ENCODE measurements at regions not wholly inside any gene's neighbourhood (a gene's known extent, or its start where the extent isn't known, plus 50 kb on each side); places are given as distances from the start of the nearest gene placed in this dataset.
A peak's percentile ranks its signal among the peaks of the same experiment; 100 is the strongest.

DNA sequence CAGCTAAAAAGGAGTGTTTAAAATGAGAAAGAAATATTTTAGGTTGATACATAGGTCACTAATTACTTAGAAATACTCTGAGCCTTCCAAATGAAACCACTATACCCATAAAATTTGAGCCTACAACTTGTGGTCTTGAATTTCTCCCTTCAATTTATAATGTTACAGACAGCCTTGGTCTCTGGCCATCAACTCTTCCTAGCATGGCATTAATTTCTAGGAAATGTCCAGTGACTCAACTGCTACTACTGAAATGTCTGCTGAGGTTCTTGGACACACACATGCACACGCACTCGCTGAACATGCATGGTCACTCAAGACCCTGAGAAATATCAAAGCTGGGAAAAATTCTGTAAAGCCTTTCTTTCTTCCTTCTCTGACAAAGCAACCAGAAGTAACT, 61.1 kb upstream of the SAMSN1 start:
- TF ChIP-seq, protein P1, sequence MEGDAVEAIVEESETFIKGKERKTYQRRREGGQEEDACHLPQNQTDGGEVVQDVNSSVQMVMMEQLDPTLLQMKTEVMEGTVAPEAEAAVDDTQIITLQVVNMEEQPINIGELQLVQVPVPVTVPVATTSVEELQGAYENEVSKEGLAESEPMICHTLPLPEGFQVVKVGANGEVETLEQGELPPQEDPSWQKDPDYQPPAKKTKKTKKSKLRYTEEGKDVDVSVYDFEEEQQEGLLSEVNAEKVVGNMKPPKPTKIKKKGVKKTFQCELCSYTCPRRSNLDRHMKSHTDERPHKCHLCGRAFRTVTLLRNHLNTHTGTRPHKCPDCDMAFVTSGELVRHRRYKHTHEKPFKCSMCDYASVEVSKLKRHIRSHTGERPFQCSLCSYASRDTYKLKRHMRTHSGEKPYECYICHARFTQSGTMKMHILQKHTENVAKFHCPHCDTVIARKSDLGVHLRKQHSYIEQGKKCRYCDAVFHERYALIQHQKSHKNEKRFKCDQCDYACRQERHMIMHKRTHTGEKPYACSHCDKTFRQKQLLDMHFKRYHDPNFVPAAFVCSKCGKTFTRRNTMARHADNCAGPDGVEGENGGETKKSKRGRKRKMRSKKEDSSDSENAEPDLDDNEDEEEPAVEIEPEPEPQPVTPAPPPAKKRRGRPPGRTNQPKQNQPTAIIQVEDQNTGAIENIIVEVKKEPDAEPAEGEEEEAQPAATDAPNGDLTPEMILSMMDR (IDR thresholded peaks at IDR 0.05; ENCODE audit: poor library complexity): no peak
- TF ChIP-seq EZH2 (IDR thresholded peaks at IDR 0.05; ENCODE audit: borderline replicate concordance) (no peak), EZH2phosphoT487 (IDR thresholded peaks at IDR 0.05; ENCODE audit: low read depth, severe bottlenecking, unreplicated experiment) (no peak)
- 97% methylated on average over 2 of the region's 2 CpGs for whole genome bisulfite sequencing (ENCODE audit: low lambda C conversion rate, missing lambda C conversion rate)
- no peaks in the 10 kb centered on the region for H4K20me1 ChIP-seq (ENCODE audit: insufficient read depth, poor library complexity, severe bottlenecking)
- H3K4me1 ChIP-seq (ENCODE audit: insufficient read depth): no peaks in the 10 kb centered on the region
- no peak overlapping the region for H3K4me3 ChIP-seq
- H3K9me3 ChIP-seq (ENCODE audit: low read depth): no peaks in the 10 kb centered on the region
- DNase-seq (ENCODE audit: low spot score): no peak
- no peaks in the 10 kb centered on the region for H3K9me2 ChIP-seq (replicated peaks; ENCODE audit: insufficient read depth)
- no peak overlapping the region for H3K4me2 ChIP-seq
- no peak overlapping the region for H3K27ac ChIP-seq
- no peak overlapping the region for H2AFZ ChIP-seq
- H3K79me2 ChIP-seq: no peaks in the 10 kb centered on the region
- no peaks in the 10 kb centered on the region for H3K36me3 ChIP-seq (replicated peaks; ENCODE audit: insufficient read depth, low read depth)
- no peaks in the 10 kb centered on the region for H3K27me3 ChIP-seq

DNA sequence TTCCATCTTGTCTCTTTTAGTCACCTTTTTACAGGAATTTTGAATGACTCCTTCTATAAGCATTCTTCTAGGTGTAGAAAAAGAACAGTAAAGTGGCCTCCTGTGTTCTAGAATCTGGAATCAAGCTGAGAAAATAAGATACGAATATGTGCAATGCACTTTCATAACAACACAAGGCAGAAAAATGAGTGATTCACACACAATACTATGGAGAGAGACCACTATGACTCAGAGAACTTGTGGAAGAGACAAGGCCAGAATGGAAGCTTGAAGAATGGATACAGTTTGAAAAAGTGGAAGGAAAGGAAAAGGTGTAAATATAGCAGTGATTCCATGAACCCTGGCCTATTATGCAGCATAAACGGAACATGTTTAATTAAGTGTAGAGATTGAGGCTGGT, 57.1 kb upstream of the SAMSN1 start:
- WGBS (ENCODE audit: low lambda C conversion rate, missing lambda C conversion rate): 86% methylated on average over 2 of the region's 2 CpGs
- no peaks in the 10 kb centered on the region for H3K9me2 ChIP-seq (replicated peaks; ENCODE audit: insufficient read depth)
- H3K79me2 ChIP-seq: no peaks in the 10 kb centered on the region
- H3K9me3 ChIP-seq (ENCODE audit: low read depth): no peaks in the 10 kb centered on the region
- TF ChIP-seq, protein P1 (IDR thresholded peaks at IDR 0.05; ENCODE audit: poor library complexity): no peak
- TF ChIP-seq EZH2 (IDR thresholded peaks at IDR 0.05; ENCODE audit: borderline replicate concordance): no peak
- no peak for TF ChIP-seq EZH2phosphoT487 (IDR thresholded peaks at IDR 0.05; ENCODE audit: low read depth, severe bottlenecking, unreplicated experiment)
- H3K27ac ChIP-seq: no peak overlapping the region
- no peak overlapping the region for H2AFZ ChIP-seq
- H3K36me3 ChIP-seq (replicated peaks; ENCODE audit: insufficient read depth, low read depth): no peaks in the 10 kb centered on the region
- no peaks in the 10 kb centered on the region for H3K4me1 ChIP-seq (ENCODE audit: insufficient read depth)
- no peaks in the 10 kb centered on the region for H3K27me3 ChIP-seq
- H4K20me1 ChIP-seq (ENCODE audit: insufficient read depth, poor library complexity, severe bottlenecking): no peaks in the 10 kb centered on the region
- DNase-seq (ENCODE audit: low spot score): no peak
- H3K4me2 ChIP-seq: no peak overlapping the region
- H3K4me3 ChIP-seq: no peak overlapping the region

DNA sequence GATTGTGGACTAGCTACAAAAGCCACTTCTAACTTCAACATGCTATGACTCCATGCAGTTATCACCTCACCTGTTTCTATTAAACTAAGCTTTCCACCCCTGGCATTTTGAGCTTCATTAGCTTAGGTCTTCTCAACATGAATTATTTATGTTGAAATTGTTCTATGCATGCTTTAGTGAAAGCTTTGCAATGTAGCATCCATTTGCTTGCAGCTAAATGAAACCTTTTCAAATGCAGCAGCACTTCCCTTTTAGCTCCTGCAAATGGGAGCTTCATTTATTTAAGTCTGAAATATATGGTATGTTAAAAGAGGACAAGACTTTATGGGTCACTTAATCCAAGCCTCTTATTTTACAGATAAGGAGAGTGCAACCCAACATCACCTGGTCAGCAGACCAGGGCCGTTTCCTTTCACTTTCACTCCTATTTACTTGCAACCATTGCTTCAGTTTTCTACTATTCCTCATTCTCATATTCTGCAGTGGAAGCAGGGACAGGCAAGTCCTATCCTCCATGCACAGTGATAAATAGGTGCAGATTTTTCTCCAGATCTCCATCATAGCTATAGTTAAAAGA, 56.4 kb upstream of the SAMSN1 start:
- Histone ChIP-seq H3K9me3 (ENCODE audit: low read depth) (no peaks in the 10 kb centered on the region), H3K4me1 (ENCODE audit: insufficient read depth) (no peaks in the 10 kb centered on the region), H3K79me2 (no peaks in the 10 kb centered on the region), H4K20me1 (ENCODE audit: insufficient read depth, poor library complexity, severe bottlenecking) (no peaks in the 10 kb centered on the region), H2AFZ (no peak overlapping the region), H3K9me2 (replicated peaks; ENCODE audit: insufficient read depth) (no peaks in the 10 kb centered on the region), H3K36me3 (replicated peaks; ENCODE audit: insufficient read depth, low read depth) (no peaks in the 10 kb centered on the region), H3K4me3 (no peak overlapping the region), H3K27me3 (no peaks in the 10 kb centered on the region), H3K27ac (no peak overlapping the region), H3K4me2 (peak overlapping the region; percentile 3)
- no peak for TF ChIP-seq EZH2phosphoT487 (IDR thresholded peaks at IDR 0.05; ENCODE audit: low read depth, severe bottlenecking, unreplicated experiment)
- TF ChIP-seq EZH2 (IDR thresholded peaks at IDR 0.05; ENCODE audit: borderline replicate concordance): no peak
- TF ChIP-seq, protein P1 (IDR thresholded peaks at IDR 0.05; ENCODE audit: poor library complexity): no peak
- peak; percentile 5 for DNase-seq (ENCODE audit: low spot score)
- 27% methylated on average over 1 of the region's 1 CpG for WGBS (ENCODE audit: low lambda C conversion rate, missing lambda C conversion rate)

Measured in hepatocyte (in vitro differentiated cells).